PC-3 (cell line): ENCODE measurements at regions not wholly inside any gene's neighbourhood (a gene's known extent, or its start where the extent isn't known, plus 50 kb on each side); places are given as distances from the start of the nearest gene placed in this dataset.
A peak's percentile ranks its signal among the peaks of the same experiment; 100 is the strongest.

Experiments used
- ATAC-seq: fragments of 200-7000 bp; cut with Tn5 transposase; 2 replicates; pipeline ENCODE4 v1.9.1; 2020; ENCODE audit warnings: mild to moderate bottlenecking, moderate library complexity
- BruUV-seq: library from RNA; stranded (reverse); fragments of 400-500 nt; replicated peaks from 2 replicates; lab custom pipeline; 2021; lab: Mats Ljungman, UMichigan
- CTCF ChIA-PET: fragments of 300-600 bp; sonication (Branson Sonifier 250); formaldehyde crosslinking; loops from one replicate; lab custom pipeline; 2022; ENCODE audit warnings: antibody characterized with exemption; lab: Charles Lee
- POLR2A ChIA-PET: fragments of 300-600 bp; sonication (Branson Sonifier 250); formaldehyde crosslinking; loops from one replicate; lab custom pipeline; 2022; ENCODE audit warnings: antibody characterized with exemption; ENCODE audit not compliant: unreplicated experiment; lab: Charles Lee
- DNase-seq: peaks from one replicate; pipeline ENCODE4 v3.0.0-alpha.2; 2015
- H2AFZ ChIP-seq: fragments of 300-600 bp; sonication (generic); 2 replicates; pipeline ENCODE4 v1.6.0; 2016; ENCODE audit warnings: antibody characterized with exemption, low read length
- H3F3A ChIP-seq: fragments of 300-600 bp; sonication (generic); one replicate; pipeline ENCODE4 v1.6.0; 2017; ENCODE audit warnings: antibody characterized with exemption, low read length, control low read depth, mild to moderate bottlenecking; ENCODE audit not compliant: unreplicated experiment
- H3K27ac ChIP-seq: fragments of 300-600 bp; sonication (generic); 2 replicates; pipeline ENCODE4 v1.5.1; 2016; ENCODE audit warnings: mild to moderate bottlenecking, low read length
- H3K27me3 ChIP-seq: fragments of 300-600 bp; sonication (generic); 2 replicates; pipeline ENCODE4 v1.6.1; 2016; ENCODE audit warnings: low read length, mixed read lengths
- H3K36me3 ChIP-seq: fragments of 300-600 bp; sonication (generic); 2 replicates; pipeline ENCODE4 v1.6.1; 2016; ENCODE audit warnings: low read depth, mixed run types, low read length, mixed read lengths
- H3K4me1 ChIP-seq: fragments of 300-600 bp; sonication (generic); 2 replicates; pipeline ENCODE4 v1.5.1; 2016; ENCODE audit warnings: low read length; ENCODE audit not compliant: insufficient read depth
- H3K4me2 ChIP-seq: fragments of 300-600 bp; sonication (generic); 2 replicates; pipeline ENCODE4 v1.6.0; 2016; ENCODE audit warnings: low read length
- H3K4me3 ChIP-seq: fragments of 300-600 bp; sonication (generic); 2 replicates; pipeline ENCODE4 v1.5.1; 2016; ENCODE audit warnings: mild to moderate bottlenecking, low read length, mixed read lengths
- H3K79me2 ChIP-seq: fragments of 300-600 bp; sonication (generic); 2 replicates; pipeline ENCODE4 v1.6.1; 2017; ENCODE audit warnings: low read length, mixed read lengths
- H3K9ac ChIP-seq: fragments of 300-600 bp; sonication (generic); 2 replicates; pipeline ENCODE4 v1.6.0; 2016; ENCODE audit warnings: mild to moderate bottlenecking, low read length
- H3K9me2 ChIP-seq: fragments of 300-600 bp; sonication (generic); replicated peaks from 2 replicates; pipeline ENCODE4 v1.6.1; 2016; ENCODE audit warnings: mixed run types, low read length, mixed read lengths
- H3K9me3 ChIP-seq: fragments of 300-600 bp; sonication (generic); 2 replicates; pipeline ENCODE4 v1.6.1; 2016; ENCODE audit warnings: low read length, mixed read lengths
- H4K20me1 ChIP-seq: fragments of 300-600 bp; sonication (generic); 2 replicates; pipeline ENCODE4 v1.6.1; 2016; ENCODE audit warnings: low read length, mixed read lengths
- EZH2 ChIP-seq: fragments of 300-600 bp; sonication (generic); IDR thresholded peaks from one replicate; pipeline ENCODE4 v1.6.1; 2017; ENCODE audit warnings: antibody characterized with exemption, mild to moderate bottlenecking, low read length; ENCODE audit not compliant: unreplicated experiment
- EZH2phosphoT487 ChIP-seq: fragments of 300-600 bp; sonication (generic); IDR thresholded peaks from 2 replicates; pipeline ENCODE4 v1.6.1; 2018; ENCODE audit warnings: mild to moderate bottlenecking, antibody characterized with exemption, low read length, borderline replicate concordance
- intact Hi-C: fragments of 100-400 bp; cut with micrococcal nuclease; formaldehyde crosslinking; loops from 2 replicates; pipeline ENCODE4 v1.9.0; 2023
- TF ChIP-seq, protein P1 (sequence below): fragments of 300-600 bp; sonication (generic); conservative IDR thresholded peaks from 2 replicates; pipeline ENCODE4 v1.5.1; 2017; ENCODE audit warnings: antibody characterized with exemption, low read depth, mild to moderate bottlenecking, low read length

- peak overlapping the region; percentile 96 for H3K4me3 ChIP-seq
- H3K9me2 ChIP-seq, result no peaks in the 10 kb centered on the region
- H3K4me2 ChIP-seq, result peak overlapping the region; percentile 98
- ChIA-PET CTCF (interaction anchor here (0.6 to 1.9 kb wide), 3 partner anchors 42 to 193 kb away, joined by 3 to 6 read pairs (median 5); no protein-coding TSS in a partner anchor), POLR2A (interaction anchor here (0.6 to 2.1 kb wide), 6 partner anchors 40 to 281 kb away, joined by 3 to 18 read pairs (median 4); no protein-coding TSS in a partner anchor)
- H4K20me1 ChIP-seq, result no peaks in the 10 kb centered on the region
- no peaks in the 10 kb centered on the region for H3K9me3 ChIP-seq
- no peaks in the 10 kb centered on the region for H3K36me3 ChIP-seq
- DNase-seq (peak; percentile 27), ATAC-seq (peak; percentile 14)
- H3K4me1 ChIP-seq, result peaks cover 31% of the 10 kb centered on the region
- TSS peak; percentile 45 for BruUV-seq
- H3K79me2 ChIP-seq, result peaks cover 66% of the 10 kb centered on the region
- peak overlapping the region; percentile 96 for H3K27ac ChIP-seq
- H3F3A ChIP-seq, result no peaks in the 10 kb centered on the region
- peak overlapping the region; percentile 97 for H3K9ac ChIP-seq
- peak overlapping the region; percentile 78 for H2AFZ ChIP-seq
- H3K27me3 ChIP-seq, result no peaks in the 10 kb centered on the region
- intact Hi-C loops, result loop anchor here (1.0 to 5.0 kb wide), 6 partner anchors 35 to 216 kb away; partner anchors contain the start of gene MKLN1
- no peak for TF ChIP-seq EZH2
- TF ChIP-seq, protein P1, sequence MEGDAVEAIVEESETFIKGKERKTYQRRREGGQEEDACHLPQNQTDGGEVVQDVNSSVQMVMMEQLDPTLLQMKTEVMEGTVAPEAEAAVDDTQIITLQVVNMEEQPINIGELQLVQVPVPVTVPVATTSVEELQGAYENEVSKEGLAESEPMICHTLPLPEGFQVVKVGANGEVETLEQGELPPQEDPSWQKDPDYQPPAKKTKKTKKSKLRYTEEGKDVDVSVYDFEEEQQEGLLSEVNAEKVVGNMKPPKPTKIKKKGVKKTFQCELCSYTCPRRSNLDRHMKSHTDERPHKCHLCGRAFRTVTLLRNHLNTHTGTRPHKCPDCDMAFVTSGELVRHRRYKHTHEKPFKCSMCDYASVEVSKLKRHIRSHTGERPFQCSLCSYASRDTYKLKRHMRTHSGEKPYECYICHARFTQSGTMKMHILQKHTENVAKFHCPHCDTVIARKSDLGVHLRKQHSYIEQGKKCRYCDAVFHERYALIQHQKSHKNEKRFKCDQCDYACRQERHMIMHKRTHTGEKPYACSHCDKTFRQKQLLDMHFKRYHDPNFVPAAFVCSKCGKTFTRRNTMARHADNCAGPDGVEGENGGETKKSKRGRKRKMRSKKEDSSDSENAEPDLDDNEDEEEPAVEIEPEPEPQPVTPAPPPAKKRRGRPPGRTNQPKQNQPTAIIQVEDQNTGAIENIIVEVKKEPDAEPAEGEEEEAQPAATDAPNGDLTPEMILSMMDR, result no peak
- TF ChIP-seq EZH2phosphoT487, result no peak
Observed at GRCh38 chr7:131110297-131111080, 217.2 kb upstream of the MKLN1 start.

DNA sequence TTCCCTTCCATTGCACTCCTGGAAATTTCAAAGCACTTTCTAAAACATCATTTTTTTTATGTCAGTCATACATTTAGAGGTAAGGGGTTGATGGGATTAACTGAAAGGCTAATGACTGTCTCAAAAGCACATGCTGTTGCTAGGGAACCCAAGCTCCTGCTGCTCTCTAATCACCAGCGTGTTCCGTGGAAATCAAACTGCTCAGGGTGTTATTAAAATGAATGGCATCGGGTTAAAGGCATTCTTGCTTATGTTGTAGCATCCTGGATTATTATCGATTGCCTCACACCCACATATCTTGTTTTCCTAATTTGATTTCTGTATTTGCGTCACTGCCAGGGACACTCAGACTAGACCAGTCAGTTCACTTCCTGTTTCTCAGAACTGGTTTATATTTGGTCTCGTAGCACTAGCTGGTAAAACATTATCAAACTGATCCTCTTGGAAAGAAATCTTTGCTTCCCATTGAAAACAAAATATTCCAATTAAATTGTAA, 216.5 kb upstream of the MKLN1 start:
- Histone ChIP-seq H3K4me3 (peak overlapping the region; percentile 96), H3K79me2 (peaks cover 65% of the 10 kb centered on the region), H3F3A (no peaks in the 10 kb centered on the region), H3K27me3 (no peaks in the 10 kb centered on the region), H3K9me2 (no peaks in the 10 kb centered on the region), H3K27ac (peak overlapping the region; percentile 96), H2AFZ (peak overlapping the region; percentile 78), H3K4me1 (peaks cover 31% of the 10 kb centered on the region), H3K36me3 (no peaks in the 10 kb centered on the region), H4K20me1 (no peaks in the 10 kb centered on the region), H3K4me2 (peak overlapping the region; percentile 98), H3K9me3 (no peaks in the 10 kb centered on the region), H3K9ac (peak overlapping the region; percentile 97)
- ATAC-seq, result peak; percentile 6
- POLR2A ChIA-PET, result interaction anchor here (0.7 kb wide), 1 partner anchor 42 kb away, joined by 3 read pairs; no protein-coding TSS in a partner anchor
- DNase-seq, result peak; percentile 52
- BruUV-seq, result no TSS peak
- CTCF ChIA-PET, result interaction anchor here (1.9 kb wide), 1 partner anchor 192 kb away, joined by 6 read pairs; no protein-coding TSS in a partner anchor
- intact Hi-C loops, result loop anchor here (1.0 to 5.0 kb wide), 4 partner anchors 54 to 216 kb away; partner anchors contain the start of gene MKLN1
- TF ChIP-seq EZH2phosphoT487, result no peak
- TF ChIP-seq, protein P1, result no peak
- TF ChIP-seq EZH2, result no peak
